B cell (primary cell): ENCODE measurements at regions not wholly inside any gene's neighbourhood (a gene's known extent, or its start where the extent isn't known, plus 50 kb on each side); places are given as distances from the start of the nearest gene placed in this dataset.

Source experiments
- ATAC-seq: fragments of 200-7000 bp; cut with Tn5 transposase; one replicate; pipeline ENCODE4 v1.10.0; 2021; ENCODE audit warnings: low read depth, mild to moderate bottlenecking, moderate number of reproducible peaks, moderate library complexity
- CTCF ChIA-PET: fragments of 350-600 bp; sonication (Branson Sonifier 250); formaldehyde crosslinking; loops from one replicate; lab custom pipeline; 2021; ENCODE audit warnings: antibody characterized with exemption, inconsistent platforms; lab: Charles Lee
- POLR2A ChIA-PET: fragments of 350-600 bp; sonication (Branson Sonifier 250); formaldehyde crosslinking; loops from one replicate; lab custom pipeline; 2021; ENCODE audit warnings: antibody characterized with exemption; lab: Charles Lee
- DNase-seq: peaks from one replicate; pipeline ENCODE4 v3.0.0; 2013
- H2AFZ ChIP-seq: 2 replicates; pipeline ENCODE4 v1.6.1; 2012; ENCODE audit warnings: mild to moderate bottlenecking, low read depth, low read length; ENCODE audit not compliant: insufficient read depth, poor library complexity, severe bottlenecking
- H3K27ac ChIP-seq, 2 donors: 1 replicate in 1 of 2; 2 replicates in 1 of 2; pipeline ENCODE4 v1.5.1; 2012 to 2013; ENCODE audit warnings: low read length in 2 of 2, mild to moderate bottlenecking in 2 of 2, moderate library complexity in 1 of 2
- H3K27me3 ChIP-seq, 4 experiments: fragments of 200-600 bp in 1 of 4; sonication (generic) in 1 of 4; replicated peaks in 1 of 4; 1 replicate in 2 of 4; 2 replicates in 2 of 4; pipeline versions ENCODE4 v1.6.1 to v1.7.0; 2013 to 2016; ENCODE audit warnings: low read length in 3 of 4, mild to moderate bottlenecking in 2 of 4, mixed read lengths in 1 of 4, moderate library complexity in 1 of 4; ENCODE audit not compliant: insufficient read depth in 4 of 4, control insufficient read depth in 3 of 4; ENCODE audit errors: control extremely low read depth in 1 of 4
- H3K36me3 ChIP-seq, 2 experiments: replicated peaks in 1 of 2; 1 replicate in 1 of 2; 2 replicates in 1 of 2; pipeline versions ENCODE4 v1.6.1 to v1.7.1; 2013; ENCODE audit warnings: low read length in 1 of 2; ENCODE audit not compliant: insufficient read depth in 2 of 2, control insufficient read depth in 1 of 2; ENCODE audit errors: control extremely low read depth in 1 of 2, extremely low read depth in 1 of 2
- H3K4me1 ChIP-seq, 2 donors: fragments of 200-600 bp in 1 of 2; sonication (generic) in 1 of 2; 1 replicate in 1 of 2; 2 replicates in 1 of 2; pipeline versions ENCODE4 v1.5.1 to v1.6.1; 2013 to 2017; ENCODE audit warnings: low read length in 2 of 2; ENCODE audit not compliant: control insufficient read depth in 2 of 2, insufficient read depth in 2 of 2
- H3K4me2 ChIP-seq: replicated peaks from 2 replicates; pipeline ENCODE3; 2012; ENCODE audit warnings: mild to moderate bottlenecking, low read depth, low read length; ENCODE audit not compliant: poor library complexity, severe bottlenecking
- H3K4me3 ChIP-seq, 5 experiments: fragments of 200-600 bp in 1 of 5; sonication (generic) in 1 of 5; 1 replicate in 3 of 5; 2 replicates in 2 of 5; pipeline versions ENCODE4 v1.5.1 to v1.7.0; 2011 to 2016; ENCODE audit warnings: low read length in 4 of 5, mild to moderate bottlenecking in 4 of 5, low read depth in 2 of 5, control low read depth in 1 of 5, moderate library complexity in 1 of 5; ENCODE audit not compliant: insufficient read depth in 1 of 5; ENCODE audit errors: control extremely low read depth in 1 of 5, extremely low read depth in 1 of 5
- H3K79me2 ChIP-seq: fragments of 200-600 bp; sonication (generic); one replicate; pipeline ENCODE4 v1.6.0; 2016; ENCODE audit warnings: low read length; ENCODE audit not compliant: control insufficient read depth, insufficient read depth
- H3K9ac ChIP-seq: fragments of 200-600 bp; sonication (generic); 2 replicates; pipeline ENCODE4 v1.6.1; 2017; ENCODE audit warnings: mild to moderate bottlenecking, low read length, moderate library complexity
- H3K9me3 ChIP-seq, 3 donors: one replicate each; pipeline versions ENCODE4 v1.6.1 to v1.7.1; 2013; ENCODE audit warnings: low read length in 2 of 3; ENCODE audit not compliant: control insufficient read depth in 2 of 3, insufficient read depth in 1 of 3; ENCODE audit errors: control extremely low read depth in 1 of 3
- H4K20me1 ChIP-seq: 2 replicates; pipeline ENCODE4 v1.6.0; 2012; ENCODE audit warnings: mild to moderate bottlenecking, low read length; ENCODE audit not compliant: insufficient read depth, control insufficient read depth, poor library complexity, severe bottlenecking
- H3K27ac Mint-ChIP-seq: one replicate; pipeline ENCODE4 v1.8.0; 2021; ENCODE audit warnings: mixed read lengths
- H3K27me3 Mint-ChIP-seq: one replicate; pipeline ENCODE4 v1.8.0; 2021; ENCODE audit warnings: mixed read lengths
- H3K4me1 Mint-ChIP-seq: one replicate; pipeline ENCODE4 v1.8.0; 2021; ENCODE audit warnings: mixed read lengths
- H3K4me3 Mint-ChIP-seq: one replicate; pipeline ENCODE4 v1.8.0; 2021; ENCODE audit warnings: mixed read lengths
- H3K9me3 Mint-ChIP-seq: one replicate; pipeline ENCODE4 v1.8.0; 2022; ENCODE audit warnings: mixed read lengths; ENCODE audit not compliant: insufficient read depth
- EZH2 ChIP-seq: IDR thresholded peaks from 2 replicates; pipeline ENCODE4 v1.6.1; 2012; ENCODE audit warnings: borderline replicate concordance, low read depth, mild to moderate bottlenecking, moderate library complexity, low read length; ENCODE audit not compliant: insufficient read depth, poor library complexity, severe bottlenecking
- WGBS: methylation state at CpG from one replicate; pipeline ENCODE4 v1.1.5; 2013; ENCODE audit warnings: missing lambda C conversion rate; ENCODE audit not compliant: insufficient coverage; 5-methylcytosine and 5-hydroxymethylcytosine counted together
- intact Hi-C: fragments of 100-400 bp; cut with micrococcal nuclease; formaldehyde crosslinking; loops from one replicate; pipeline ENCODE4 v1.10.0; 2022
- TF ChIP-seq, protein P1 (sequence below): fragments of 200-600 bp; IDR thresholded peaks from one replicate; pipeline ENCODE4 v1.8.0; 2022; ENCODE audit warnings: antibody characterized with exemption, mild to moderate bottlenecking

DNA sequence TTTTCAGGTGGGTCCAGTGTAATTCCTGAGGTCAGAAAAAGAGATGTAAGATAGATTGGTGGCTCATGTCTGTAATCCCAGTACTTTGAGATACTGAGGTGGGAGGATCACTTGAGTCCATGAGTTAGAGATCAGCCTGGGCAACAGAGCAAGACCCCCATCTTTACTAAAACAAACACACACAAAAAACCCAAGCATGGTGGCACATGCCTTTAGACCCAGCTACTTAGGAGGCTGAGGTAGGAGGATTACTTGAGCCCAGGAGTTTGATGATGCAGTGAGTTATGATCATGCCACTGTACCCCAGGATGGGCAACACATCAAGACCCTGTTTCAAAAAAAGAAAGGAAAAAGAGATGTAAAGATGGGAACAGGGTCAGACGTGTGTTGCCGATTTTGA lies 857.4 kb upstream of the NDST4 start:
- Mint-ChIP-seq H3K9me3 (no peaks in the 10 kb centered on the region), H3K27ac (no peak overlapping the region), H3K4me3 (no peak overlapping the region), H3K27me3 (no peaks in the 10 kb centered on the region), H3K4me1 (no peaks in the 10 kb centered on the region)
- DNase-seq, result no peak
- H3K9ac ChIP-seq, result no peak overlapping the region
- no peaks in the 10 kb centered on the region for H3K27me3 ChIP-seq
- H3K27ac ChIP-seq, result no peak overlapping the region
- H2AFZ ChIP-seq, result no peak overlapping the region
- no peaks in the 10 kb centered on the region for H3K9me3 ChIP-seq
- H3K36me3 ChIP-seq, result no peaks in the 10 kb centered on the region
- WGBS, result 90% methylated on average over 2 of the region's 2 CpGs
- ChIA-PET CTCF (no interaction called here), POLR2A (no interaction called here)
- no peak overlapping the region for H3K4me3 ChIP-seq
- no peaks in the 10 kb centered on the region for H4K20me1 ChIP-seq
- ATAC-seq, result no peak
- H3K4me1 ChIP-seq, result no peaks in the 10 kb centered on the region
- intact Hi-C loops, result no loop called here
- H3K4me2 ChIP-seq, result no peak overlapping the region
- H3K79me2 ChIP-seq, result no peaks in the 10 kb centered on the region
- TF ChIP-seq, protein P1, sequence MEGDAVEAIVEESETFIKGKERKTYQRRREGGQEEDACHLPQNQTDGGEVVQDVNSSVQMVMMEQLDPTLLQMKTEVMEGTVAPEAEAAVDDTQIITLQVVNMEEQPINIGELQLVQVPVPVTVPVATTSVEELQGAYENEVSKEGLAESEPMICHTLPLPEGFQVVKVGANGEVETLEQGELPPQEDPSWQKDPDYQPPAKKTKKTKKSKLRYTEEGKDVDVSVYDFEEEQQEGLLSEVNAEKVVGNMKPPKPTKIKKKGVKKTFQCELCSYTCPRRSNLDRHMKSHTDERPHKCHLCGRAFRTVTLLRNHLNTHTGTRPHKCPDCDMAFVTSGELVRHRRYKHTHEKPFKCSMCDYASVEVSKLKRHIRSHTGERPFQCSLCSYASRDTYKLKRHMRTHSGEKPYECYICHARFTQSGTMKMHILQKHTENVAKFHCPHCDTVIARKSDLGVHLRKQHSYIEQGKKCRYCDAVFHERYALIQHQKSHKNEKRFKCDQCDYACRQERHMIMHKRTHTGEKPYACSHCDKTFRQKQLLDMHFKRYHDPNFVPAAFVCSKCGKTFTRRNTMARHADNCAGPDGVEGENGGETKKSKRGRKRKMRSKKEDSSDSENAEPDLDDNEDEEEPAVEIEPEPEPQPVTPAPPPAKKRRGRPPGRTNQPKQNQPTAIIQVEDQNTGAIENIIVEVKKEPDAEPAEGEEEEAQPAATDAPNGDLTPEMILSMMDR, result no peak
- TF ChIP-seq EZH2, result no peak

DNA sequence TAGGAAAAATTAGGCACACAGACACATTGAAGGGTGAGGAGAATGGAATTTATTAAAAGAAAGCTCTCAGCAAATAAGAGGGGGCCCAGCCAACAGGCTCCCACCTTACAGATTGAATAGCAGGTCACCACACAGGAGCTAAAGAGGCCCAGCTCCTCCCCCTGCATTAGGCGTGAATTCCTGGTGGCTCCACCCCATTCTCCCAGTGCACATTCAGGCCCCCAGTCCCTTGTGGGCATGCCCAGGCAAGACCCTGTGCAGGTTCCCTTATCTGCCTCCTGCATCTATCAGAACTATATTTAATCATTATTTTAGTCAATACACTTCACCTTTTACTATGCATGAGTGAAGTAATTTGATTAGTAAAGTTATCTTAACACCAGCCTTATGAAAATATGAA lies 856.3 kb upstream of the NDST4 start:
- ChIA-PET POLR2A (no interaction called here), CTCF (no interaction called here)
- Histone ChIP-seq H3K9me3 (no peaks in the 10 kb centered on the region), H3K27me3 (no peaks in the 10 kb centered on the region), H3K79me2 (no peaks in the 10 kb centered on the region), H3K9ac (no peak overlapping the region), H3K4me3 (no peak overlapping the region), H3K27ac (no peak overlapping the region), H3K4me2 (no peak overlapping the region), H3K4me1 (no peaks in the 10 kb centered on the region), H2AFZ (no peak overlapping the region), H4K20me1 (no peaks in the 10 kb centered on the region), H3K36me3 (no peaks in the 10 kb centered on the region)
- ATAC-seq, result no peak
- Mint-ChIP-seq H3K27me3 (no peaks in the 10 kb centered on the region), H3K4me1 (no peaks in the 10 kb centered on the region), H3K27ac (no peak overlapping the region), H3K4me3 (no peak overlapping the region), H3K9me3 (no peaks in the 10 kb centered on the region)
- 100% methylated on average over 1 of the region's 1 CpG for WGBS
- intact Hi-C loops, result no loop called here
- no peak for TF ChIP-seq EZH2
- TF ChIP-seq, protein P1, result no peak
- DNase-seq, result no peak
